ENCODE measurements at regions not wholly inside any gene's neighbourhood (a gene's known extent, or its start where the extent isn't known, plus 50 kb on each side); places are given as distances from the start of the nearest gene placed in this dataset.

DNA sequence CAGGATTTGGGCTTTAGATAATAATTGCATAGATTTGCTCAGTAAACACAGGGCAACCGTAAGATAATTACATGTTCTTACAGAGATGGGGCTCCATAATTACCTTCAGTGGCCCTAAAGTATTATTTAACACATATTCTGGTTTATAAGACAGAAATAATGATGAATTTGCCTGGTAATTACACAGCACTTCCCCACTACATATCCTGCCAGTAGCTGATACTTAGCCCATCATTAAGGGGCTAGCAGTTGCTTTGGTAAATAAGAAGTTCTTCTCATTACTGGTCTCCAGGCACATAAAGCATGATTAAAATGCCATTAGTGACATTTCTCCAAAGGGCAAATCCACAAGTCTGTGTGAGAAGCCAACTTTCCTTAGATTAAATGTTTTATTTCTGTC is 158.7 kb downstream of the NUAK1 start:
- TF ChIP-seq, protein P1, sequence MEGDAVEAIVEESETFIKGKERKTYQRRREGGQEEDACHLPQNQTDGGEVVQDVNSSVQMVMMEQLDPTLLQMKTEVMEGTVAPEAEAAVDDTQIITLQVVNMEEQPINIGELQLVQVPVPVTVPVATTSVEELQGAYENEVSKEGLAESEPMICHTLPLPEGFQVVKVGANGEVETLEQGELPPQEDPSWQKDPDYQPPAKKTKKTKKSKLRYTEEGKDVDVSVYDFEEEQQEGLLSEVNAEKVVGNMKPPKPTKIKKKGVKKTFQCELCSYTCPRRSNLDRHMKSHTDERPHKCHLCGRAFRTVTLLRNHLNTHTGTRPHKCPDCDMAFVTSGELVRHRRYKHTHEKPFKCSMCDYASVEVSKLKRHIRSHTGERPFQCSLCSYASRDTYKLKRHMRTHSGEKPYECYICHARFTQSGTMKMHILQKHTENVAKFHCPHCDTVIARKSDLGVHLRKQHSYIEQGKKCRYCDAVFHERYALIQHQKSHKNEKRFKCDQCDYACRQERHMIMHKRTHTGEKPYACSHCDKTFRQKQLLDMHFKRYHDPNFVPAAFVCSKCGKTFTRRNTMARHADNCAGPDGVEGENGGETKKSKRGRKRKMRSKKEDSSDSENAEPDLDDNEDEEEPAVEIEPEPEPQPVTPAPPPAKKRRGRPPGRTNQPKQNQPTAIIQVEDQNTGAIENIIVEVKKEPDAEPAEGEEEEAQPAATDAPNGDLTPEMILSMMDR (IDR thresholded peaks at IDR 0.05) = no peak
- TF ChIP-seq POLR2A (IDR thresholded peaks at IDR 0.05) (no peak), POLR2AphosphoS5 (IDR thresholded peaks at IDR 0.05; ENCODE audit: insufficient read depth in 1 of 2, low read depth in 1 of 2) (no peak)
